H9 (cell line): ENCODE measurements at regions not wholly inside any gene's neighbourhood (a gene's known extent, or its start where the extent isn't known, plus 50 kb on each side); places are given as distances from the start of the nearest gene placed in this dataset.
"Not testable (repeated sequence)": the region's sequence is repeated elsewhere in the genome, so short reads cannot be mapped to it uniquely, and the experiment has no call there.

Experiments used
- DNase-seq: peaks from one replicate; pipeline ENCODE4 v3.0.0-alpha.2; 2017
- H2AFZ ChIP-seq: one replicate; pipeline ENCODE4 v1.6.1; 2013; ENCODE audit warnings: mild to moderate bottlenecking, low read length, control low read depth, moderate library complexity
- H2AK5ac ChIP-seq: 2 replicates; pipeline ENCODE4 v1.6.1; 2013; ENCODE audit warnings: low read length, control low read depth, mixed read lengths; ENCODE audit not compliant: insufficient read length
- H2BK120ac ChIP-seq: one replicate; pipeline ENCODE4 v1.6.1; 2013; ENCODE audit warnings: low read depth, mild to moderate bottlenecking, low read length, control low read depth, inconsistent platforms; ENCODE audit not compliant: poor library complexity, severe bottlenecking
- H2BK12ac ChIP-seq: 2 replicates; pipeline ENCODE4 v1.6.1; 2013; ENCODE audit warnings: low read length, control low read depth, mixed read lengths, low read depth; ENCODE audit not compliant: insufficient read length
- H2BK15ac ChIP-seq: 2 replicates; pipeline ENCODE4 v1.6.1; 2013; ENCODE audit warnings: low read depth, low read length, control low read depth
- H2BK20ac ChIP-seq: one replicate; pipeline ENCODE4 v1.6.1; 2013; ENCODE audit warnings: low read depth, mild to moderate bottlenecking, low read length, control low read depth, inconsistent platforms; ENCODE audit not compliant: poor library complexity, severe bottlenecking
- H2BK5ac ChIP-seq: 2 replicates; pipeline ENCODE4 v1.6.1; 2013; ENCODE audit warnings: low read length, control low read depth, mixed read lengths; ENCODE audit not compliant: insufficient read length
- H3K14ac ChIP-seq: 2 replicates; pipeline ENCODE4 v1.6.1; 2013; ENCODE audit warnings: low read length, control low read depth; ENCODE audit not compliant: insufficient read depth
- H3K18ac ChIP-seq: 2 replicates; pipeline ENCODE4 v1.6.1; 2013; ENCODE audit warnings: low read depth, mild to moderate bottlenecking, mixed read lengths, low read length, control low read depth; ENCODE audit not compliant: insufficient read length
- H3K23ac ChIP-seq: 2 replicates; pipeline ENCODE4 v1.6.1; 2013; ENCODE audit warnings: low read length, control low read depth, mixed read lengths, low read depth; ENCODE audit not compliant: insufficient read length
- H3K23me2 ChIP-seq: 2 replicates; pipeline ENCODE4 v1.6.1; 2013; ENCODE audit warnings: low read depth, mild to moderate bottlenecking, mixed read lengths, low read length, control low read depth; ENCODE audit not compliant: insufficient read length, poor library complexity, severe bottlenecking
- H3K27ac ChIP-seq: 2 replicates; pipeline ENCODE4 v1.5.1; 2013; ENCODE audit warnings: low read length, control low read depth, mixed read lengths, low read depth; ENCODE audit not compliant: insufficient read length
- H3K27me3 ChIP-seq: 2 replicates; pipeline ENCODE4 v1.6.1; 2013; ENCODE audit warnings: low read length, control low read depth, inconsistent platforms; ENCODE audit not compliant: insufficient read depth
- H3K4ac ChIP-seq: 2 replicates; pipeline ENCODE4 v1.6.1; 2013; ENCODE audit warnings: low read depth, mild to moderate bottlenecking, control low read depth, inconsistent platforms, low read length, moderate library complexity
- H3K4me1 ChIP-seq: 2 replicates; pipeline ENCODE4 v1.6.1; 2013; ENCODE audit warnings: low read length, control low read depth, inconsistent platforms; ENCODE audit not compliant: insufficient read depth
- H3K4me2 ChIP-seq: 2 replicates; pipeline ENCODE4 v1.6.1; 2013; ENCODE audit warnings: low read length, control low read depth, mixed read lengths; ENCODE audit not compliant: insufficient read length, insufficient read depth
- H3K56ac ChIP-seq: 2 replicates; pipeline ENCODE4 v1.6.1; 2013; ENCODE audit warnings: low read depth, mild to moderate bottlenecking, mixed read lengths, low read length, control low read depth; ENCODE audit not compliant: insufficient read length
- H3K79me1 ChIP-seq: 2 replicates; pipeline ENCODE4 v1.6.1; 2013; ENCODE audit warnings: low read depth, mild to moderate bottlenecking, moderate library complexity, low read length, control low read depth, inconsistent platforms; ENCODE audit not compliant: insufficient read depth, poor library complexity, severe bottlenecking
- H3K79me2 ChIP-seq: 2 replicates; pipeline ENCODE4 v1.6.1; 2013; ENCODE audit warnings: low read length, control low read depth, inconsistent platforms; ENCODE audit not compliant: insufficient read depth
- H3K9ac ChIP-seq: 2 replicates; pipeline ENCODE4 v1.6.1; 2013; ENCODE audit warnings: low read length, control low read depth, mixed read lengths; ENCODE audit not compliant: insufficient read length; ENCODE audit errors: extremely low read depth
- H3K9me3 ChIP-seq: one replicate; pipeline ENCODE4 v1.6.1; 2013; ENCODE audit warnings: low read depth, low read length, inconsistent platforms; ENCODE audit not compliant: control insufficient read depth
- H3T11ph ChIP-seq: one replicate; pipeline ENCODE4 v1.6.1; 2013; ENCODE audit warnings: mild to moderate bottlenecking, low read length, control low read depth, inconsistent platforms
- H4K20me1 ChIP-seq: one replicate; pipeline ENCODE4 v1.6.1; 2013; ENCODE audit not compliant: control insufficient read depth, insufficient read length, insufficient read depth
- H4K5ac ChIP-seq: 2 replicates; pipeline ENCODE4 v1.6.1; 2013; ENCODE audit warnings: low read depth, mild to moderate bottlenecking, mixed read lengths, low read length, control low read depth; ENCODE audit not compliant: insufficient read length
- H4K8ac ChIP-seq: replicated peaks from 2 replicates; pipeline ENCODE4 v1.6.1; 2013; ENCODE audit warnings: low read length, control low read depth, mixed read lengths, low read depth; ENCODE audit not compliant: insufficient read length
- H4K91ac ChIP-seq: 2 replicates; pipeline ENCODE4 v1.6.1; 2013; ENCODE audit warnings: low read depth, mild to moderate bottlenecking, moderate library complexity, mixed read lengths, low read length, control low read depth; ENCODE audit not compliant: insufficient read length
- H3K27ac Mint-ChIP-seq, 3 experiments: 2 replicates in 2 of 3; 3 replicates in 1 of 3; pipeline ENCODE4 v1.8.0; 2020 to 2021; ENCODE audit warnings: mixed read lengths in 3 of 3, mild to moderate bottlenecking in 1 of 3, moderate library complexity in 1 of 3
- H3K27me3 Mint-ChIP-seq: 2 replicates; pipeline ENCODE4 v1.8.0; 2021; ENCODE audit warnings: low read depth, mild to moderate bottlenecking, moderate library complexity, mixed read lengths
- H3K36me3 Mint-ChIP-seq, 3 experiments: 2 replicates in 2 of 3; 3 replicates in 1 of 3; pipeline ENCODE4 v1.8.0; 2020 to 2021; ENCODE audit warnings: low read depth in 3 of 3, mixed read lengths in 3 of 3; ENCODE audit not compliant: insufficient read depth in 1 of 3
- H3K4me1 Mint-ChIP-seq, 2 experiments: 2 replicates each; pipeline ENCODE4 v1.8.0; 2020; ENCODE audit warnings: mixed read lengths in 2 of 2
- H3K4me3 Mint-ChIP-seq, 2 experiments: 2 replicates in 1 of 2; 3 replicates in 1 of 2; pipeline ENCODE4 v1.8.0; 2020 to 2021; ENCODE audit warnings: mild to moderate bottlenecking in 2 of 2, mixed read lengths in 2 of 2, moderate library complexity in 1 of 2
- H3K9me3 Mint-ChIP-seq, 2 experiments: 2 replicates in 1 of 2; 3 replicates in 1 of 2; pipeline ENCODE4 v1.8.0; 2020; ENCODE audit warnings: mild to moderate bottlenecking in 2 of 2, mixed read lengths in 2 of 2, moderate library complexity in 1 of 2
- WGBS: extraction: QIAGEN DNeasy Blood & Tissue Kit; methylation state at CpG from one replicate; pipeline ENCODE4 v1.1.7; 2013; ENCODE audit warnings: missing lambda C conversion rate, low lambda C conversion rate, mixed read lengths; ENCODE audit not compliant: insufficient read length; ENCODE audit errors: extremely low coverage; 5-methylcytosine and 5-hydroxymethylcytosine counted together

- not testable (repeated sequence) for H3K79me2 ChIP-seq, H3K23ac ChIP-seq, H2BK120ac ChIP-seq, H4K5ac ChIP-seq, H2AFZ ChIP-seq, H3K4me3 Mint-ChIP-seq, H4K8ac ChIP-seq, H3K27ac ChIP-seq, H3K27me3 Mint-ChIP-seq, H3K27ac Mint-ChIP-seq, H3K23me2 ChIP-seq, H3K79me1 ChIP-seq, H3K14ac ChIP-seq, H3K56ac ChIP-seq, H2BK15ac ChIP-seq, H4K91ac ChIP-seq, H3K18ac ChIP-seq, H2AK5ac ChIP-seq, H3T11ph ChIP-seq, H2BK20ac ChIP-seq, H3K9me3 ChIP-seq, H3K36me3 Mint-ChIP-seq, H3K4me2 ChIP-seq, H3K9me3 Mint-ChIP-seq, H4K20me1 ChIP-seq, DNase-seq, H3K27me3 ChIP-seq, H3K4me1 Mint-ChIP-seq, H2BK12ac ChIP-seq, H2BK5ac ChIP-seq, H3K4ac ChIP-seq, H3K4me1 ChIP-seq, H3K9ac ChIP-seq
- no CpG with 5 or more reads among the region's 10 CpGs for WGBS
Measured at GRCh38 chr21:6083574-6084120, 4437.7 kb upstream of the TPTE start.

GRCh38 chr21:6086038-6086437 is 4435.3 kb upstream of the TPTE start:
- H4K5ac ChIP-seq, H2AFZ ChIP-seq, H3K9me3 Mint-ChIP-seq, H3K23ac ChIP-seq, H3K23me2 ChIP-seq, H3K36me3 Mint-ChIP-seq, H3K27ac Mint-ChIP-seq, H3K18ac ChIP-seq, H4K8ac ChIP-seq, H4K20me1 ChIP-seq, H3K4me3 Mint-ChIP-seq, H3K79me1 ChIP-seq, H3T11ph ChIP-seq, H3K4me1 Mint-ChIP-seq, H3K9me3 ChIP-seq, H3K9ac ChIP-seq, H2BK120ac ChIP-seq, H2AK5ac ChIP-seq, H3K79me2 ChIP-seq, H3K14ac ChIP-seq, H2BK20ac ChIP-seq, H3K4ac ChIP-seq, H3K4me1 ChIP-seq, H3K27ac ChIP-seq, H3K4me2 ChIP-seq, H3K27me3 Mint-ChIP-seq, H2BK12ac ChIP-seq, H2BK5ac ChIP-seq, H3K56ac ChIP-seq, H4K91ac ChIP-seq, H3K27me3 ChIP-seq, DNase-seq, H2BK15ac ChIP-seq: not testable (repeated sequence)
- WGBS: no CpG with 5 or more reads among the region's 20 CpGs
